HG03575 (cell line): ENCODE measurements at regions not wholly inside any gene's neighbourhood (a gene's known extent, or its start where the extent isn't known, plus 50 kb on each side); places are given as distances from the start of the nearest gene placed in this dataset.
"Not testable (repeated sequence)": the region's sequence is repeated elsewhere in the genome, so short reads cannot be mapped to it uniquely, and the experiment has no call there.

Experiments used
- ATAC-seq: cut with Tn5 transposase; IDR thresholded peaks from one replicate; pipeline ENCODE4 v1.9.1; 2021; ENCODE audit not compliant: unreplicated experiment, insufficient number of reproducible peaks, low FRiP score; ENCODE audit errors: extremely low read depth

GRCh38 chr6:21931641-21932335 lies 338.2 kb downstream of the SOX4 start:
- no peak for ATAC-seq

- ATAC-seq = no peak
Observed at GRCh38 chr6:21933351-21933750, 339.8 kb downstream of the SOX4 start.

GRCh38 chr6:21935142-21935541 lies 341.6 kb downstream of the SOX4 start:
- no peak for ATAC-seq

- ATAC-seq = no peak
Observed at GRCh38 chr6:21935561-21936028, 342.0 kb downstream of the SOX4 start.

- ATAC-seq = no peak
Observed at GRCh38 chr6:21937466-21937865, 343.9 kb downstream of the SOX4 start.

- ATAC-seq = not testable (repeated sequence)
Observed at GRCh38 chr6:21939066-21939465, 345.5 kb downstream of the SOX4 start.

- ATAC-seq = no peak
Observed at GRCh38 chr6:21941926-21942325, 348.4 kb downstream of the SOX4 start.

- no peak for ATAC-seq
Observed at GRCh38 chr6:21942897-21943296, 349.3 kb downstream of the SOX4 start.

GRCh38 chr6:21946298-21946783 lies 350.5 kb downstream of the PRL start:
- no peak for ATAC-seq

GRCh38 chr6:21947227-21947626 lies 349.6 kb downstream of the PRL start:
- ATAC-seq = not testable (repeated sequence)

GRCh38 chr6:21947731-21948386 lies 349.0 kb downstream of the PRL start:
- ATAC-seq = no peak

GRCh38 chr6:21949211-21949801 lies 347.5 kb downstream of the PRL start:
- no peak for ATAC-seq

GRCh38 chr6:21952367-21952766 lies 344.5 kb downstream of the PRL start:
- no peak for ATAC-seq

- ATAC-seq = no peak
Observed at GRCh38 chr6:21953831-21954801, 342.7 kb downstream of the PRL start.

GRCh38 chr6:21955053-21955595 lies 341.7 kb downstream of the PRL start:
- ATAC-seq = no peak

GRCh38 chr6:21955951-21956350 lies 340.9 kb downstream of the PRL start:
- ATAC-seq = no peak

GRCh38 chr6:21958428-21958827 lies 338.4 kb downstream of the PRL start:
- no peak for ATAC-seq

- ATAC-seq = no peak
Observed at GRCh38 chr6:21961226-21961625, 335.6 kb downstream of the PRL start.

GRCh38 chr6:21965016-21965415 lies 331.8 kb downstream of the PRL start:
- ATAC-seq = no peak
